AG04449 (cell line): ENCODE measurements at regions not wholly inside any gene's neighbourhood (a gene's known extent, or its start where the extent isn't known, plus 50 kb on each side); places are given as distances from the start of the nearest gene placed in this dataset.
"Not testable (repeated sequence)": the region's sequence is repeated elsewhere in the genome, so short reads cannot be mapped to it uniquely, and the experiment has no call there.

Experiments
- CTCF ChIA-PET: fragments of 350-600 bp; formaldehyde crosslinking; extraction: SDS; loops from one replicate; lab custom pipeline; 2021; ENCODE audit warnings: antibody characterized with exemption; lab: Yijun Ruan, JAX
- POLR2A ChIA-PET: fragments of 400-600, 350-600 bp; formaldehyde crosslinking; extraction: SDS; loops from one replicate; lab custom pipeline; 2020; ENCODE audit warnings: antibody characterized with exemption, inconsistent platforms; lab: Yijun Ruan, JAX
- DNase-seq: peaks from one replicate; pipeline ENCODE4 v3.0.0-alpha.2; 2010; ENCODE audit warnings: low read depth, low spot score
- H3K4me3 ChIP-seq: 2 replicates; pipeline ENCODE4 v1.5.1; 2011; ENCODE audit warnings: low read depth, mild to moderate bottlenecking, control low read depth, low read length
- CTCF ChIP-seq: IDR thresholded peaks from one replicate; pipeline ENCODE4 v1.5.1; 2011; ENCODE audit warnings: mild to moderate bottlenecking, moderate library complexity, low read length, control low read depth, inconsistent platforms; ENCODE audit not compliant: insufficient read depth; ENCODE audit errors: missing control alignments

- no peak overlapping the region for H3K4me3 ChIP-seq
- TF ChIP-seq CTCF, result no peak
- no peak for DNase-seq
- POLR2A ChIA-PET, result no interaction called here
- CTCF ChIA-PET, result no interaction called here
Measured at GRCh38 chrX:7638078-7638710, 204.8 kb upstream of the VCX start.

- POLR2A ChIA-PET, result no interaction called here
Measured at GRCh38 chrX:7637066-7637465, 205.9 kb upstream of the VCX start.

GRCh38 chrX:7635604-7636003 is 207.4 kb upstream of the VCX start:
- ChIA-PET POLR2A (no interaction called here), CTCF (no interaction called here)
- no peak overlapping the region for H3K4me3 ChIP-seq
- no peak for TF ChIP-seq CTCF
- DNase-seq, result no peak

More at GRCh38 chrX:7637066-7637465, 205.9 kb upstream of the VCX start:
- no peak overlapping the region for H3K4me3 ChIP-seq
- no peak for TF ChIP-seq CTCF
- CTCF ChIA-PET, result no interaction called here
- DNase-seq, result no peak

GRCh38 chrX:7620560-7620959 is 222.4 kb upstream of the VCX start:
- POLR2A ChIA-PET, result no interaction called here
- CTCF ChIA-PET, result no interaction called here

GRCh38 chrX:7617994-7618393 is 225.0 kb upstream of the VCX start:
- no peak for DNase-seq
- TF ChIP-seq CTCF, result no peak
- ChIA-PET CTCF (no interaction called here), POLR2A (no interaction called here)
- H3K4me3 ChIP-seq, result no peak overlapping the region

More at GRCh38 chrX:7620560-7620959, 222.4 kb upstream of the VCX start:
- no peak for DNase-seq
- TF ChIP-seq CTCF, result no peak
- no peak overlapping the region for H3K4me3 ChIP-seq

- DNase-seq, result no peak
- H3K4me3 ChIP-seq, result no peak overlapping the region
- TF ChIP-seq CTCF, result no peak
- ChIA-PET CTCF (no interaction called here), POLR2A (no interaction called here)
Measured at GRCh38 chrX:7614616-7615015, 228.4 kb upstream of the VCX start.

- CTCF ChIA-PET, DNase-seq, POLR2A ChIA-PET, H3K4me3 ChIP-seq: not testable (repeated sequence)
Measured at GRCh38 chrX:7608625-7609024, 234.3 kb upstream of the VCX start.
